Spleen (tissue), 11 donors: ENCODE measurements at regions not wholly inside any gene's neighbourhood (a gene's known extent, or its start where the extent isn't known, plus 50 kb on each side); places are given as distances from the start of the nearest gene placed in this dataset.

Experiments used
- DNase-seq: peaks from one replicate; pipeline ENCODE4 v3.0.0-alpha.2; 2020
- H3K27ac ChIP-seq, 8 donors: fragments of 200-600 bp; sonication (generic) in 7 of 8; 1 replicate in 4 of 8; 2 replicates in 4 of 8; pipeline versions ENCODE4 v1.5.0 to v1.8.0; 2016 to 2021; ENCODE audit warnings: inconsistent platforms in 4 of 8, mild to moderate bottlenecking in 4 of 8, moderate library complexity in 1 of 8
- H3K27me3 ChIP-seq, 7 donors: fragments of 200-600 bp; sonication (generic) in 6 of 7; replicated peaks in 1 of 7; 1 replicate in 4 of 7; 2 replicates in 3 of 7; pipeline versions ENCODE4 v1.5.0 to v1.8.0; 2016 to 2021; ENCODE audit warnings: inconsistent platforms in 3 of 7, mild to moderate bottlenecking in 1 of 7
- H3K36me3 ChIP-seq, 6 donors: fragments of 200-600 bp; sonication (generic) in 5 of 6; 1 replicate in 4 of 6; 2 replicates in 2 of 6; pipeline versions ENCODE4 v1.5.0 to v1.8.0; 2016 to 2021; ENCODE audit warnings: inconsistent platforms in 2 of 6
- H3K4me1 ChIP-seq, 6 donors: fragments of 200-600 bp; sonication (generic) in 5 of 6; 1 replicate in 3 of 6; 2 replicates in 3 of 6; pipeline versions ENCODE4 v1.5.0 to v1.8.0; 2016 to 2021; ENCODE audit warnings: inconsistent platforms in 3 of 6
- H3K4me3 ChIP-seq, 8 donors: fragments of 200-600 bp; sonication (generic) in 7 of 8; 1 replicate in 4 of 8; 2 replicates in 4 of 8; pipeline versions ENCODE4 v1.5.0 to v1.8.0; 2016 to 2021; ENCODE audit warnings: inconsistent platforms in 4 of 8, mild to moderate bottlenecking in 4 of 8, moderate library complexity in 2 of 8
- H3K9me3 ChIP-seq, 8 donors: fragments of 200-600 bp; sonication (generic) in 7 of 8; 1 replicate in 4 of 8; 2 replicates in 4 of 8; pipeline versions ENCODE4 v1.5.0 to v1.8.0; 2016 to 2021; ENCODE audit warnings: inconsistent platforms in 4 of 8
- POLR2A ChIP-seq, 3 donors: fragments of 450-650 bp; IDR thresholded peaks; one replicate each; pipeline ENCODE4 v1.5.1; 2017; ENCODE audit warnings: antibody characterized with exemption in 3 of 3, mild to moderate bottlenecking in 1 of 3
- POLR2AphosphoS5 ChIP-seq, 3 donors: sonication (generic); formaldehyde crosslinking; IDR thresholded peaks; one replicate each; pipeline ENCODE4 v1.5.1; 2017; ENCODE audit warnings: antibody characterized with exemption in 3 of 3
- WGBS, 5 donors: extraction: QIAGEN DNeasy Blood & Tissue Kit in 3 of 5; methylation state at CpG; one replicate each; pipeline versions ENCODE4 v1.1.5 to v1.1.7; 2013 to 2018; 5-methylcytosine and 5-hydroxymethylcytosine counted together
- intact Hi-C: fragments of 100-400 bp; cut with DNase I; formaldehyde crosslinking; loops from one replicate; pipeline ENCODE4 v1.15.0; 2023; ENCODE audit warnings: low total_unique reads
- TF ChIP-seq, protein P1 (sequence below), 11 experiments: fragments of 200-600 bp in 7 of 11; fragments of 450-650 bp in 4 of 11; sonication (generic) in 4 of 11; IDR thresholded peaks in 8 of 11; conservative IDR thresholded peaks in 3 of 11; 1 replicate in 7 of 11; 2 replicates in 4 of 11; pipeline versions ENCODE4 v1.4.0 to v1.8.0; 2016 to 2021; ENCODE audit warnings: antibody characterized with exemption in 11 of 11, inconsistent platforms in 4 of 11, mild to moderate bottlenecking in 1 of 11
- donor health status: healthy with polysubstance abuse.
- donor health status: DM: no; HTN: no; CAD: no; lungs with moderate emphysema.
- donor health status: DM: no; HTN: no; CAD: no.
- donor health status: Bipolar disorder and iron deficiency.
- donor health status: healthy.
- donor health status: DM: no; HTN: no; CAD: no.
- donor health status: DM: yes; HTN: yes; CAD: no.

DNA sequence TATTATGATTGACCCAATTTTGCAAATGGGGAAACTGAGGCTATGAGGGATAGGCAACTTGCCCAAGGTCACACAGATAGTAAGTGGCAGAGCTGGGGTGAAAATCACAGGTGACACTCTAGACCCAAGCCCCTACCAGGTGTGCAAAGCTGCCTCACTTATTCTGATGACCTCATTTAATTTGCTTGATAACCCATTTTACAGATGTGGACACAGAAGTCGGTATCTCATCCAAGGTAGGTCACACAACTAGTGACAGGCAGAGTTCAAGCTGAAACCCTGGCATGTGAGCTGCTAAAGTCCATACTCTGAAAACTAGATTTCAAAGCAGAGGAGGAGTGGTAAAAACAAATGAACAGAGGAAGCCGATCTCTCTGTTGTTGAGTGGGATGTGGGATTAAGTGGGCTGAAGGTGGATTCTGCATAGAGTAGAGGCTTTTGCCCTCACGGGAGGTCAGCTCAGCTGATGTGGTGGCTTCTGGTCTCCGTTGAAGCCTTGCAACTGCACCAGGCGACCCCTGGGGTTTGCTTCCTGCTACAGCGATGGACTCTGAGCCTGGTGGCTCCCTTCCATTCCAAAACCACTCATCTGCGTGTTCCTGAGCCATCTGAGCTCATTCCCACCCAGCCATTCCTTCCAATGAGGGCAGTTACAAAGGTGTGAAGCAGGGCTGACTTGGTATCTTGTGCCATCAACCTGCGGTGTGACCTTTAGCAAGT is 164.3 kb upstream of the FHL2 start:
- 76 to 95% (median 79%) methylated on average over 8 of the region's 8 CpGs for WGBS, 5 donors
- H3K36me3 ChIP-seq = no peaks in the 10 kb centered on the region
- intact Hi-C loops = no loop called here
- peaks cover 0 to 15% (median 0%) of the 10 kb centered on the region in 7 donors for H3K27me3 ChIP-seq
- no peak overlapping the region for H3K4me3 ChIP-seq
- DNase-seq = no peak
- TF ChIP-seq, protein P1, sequence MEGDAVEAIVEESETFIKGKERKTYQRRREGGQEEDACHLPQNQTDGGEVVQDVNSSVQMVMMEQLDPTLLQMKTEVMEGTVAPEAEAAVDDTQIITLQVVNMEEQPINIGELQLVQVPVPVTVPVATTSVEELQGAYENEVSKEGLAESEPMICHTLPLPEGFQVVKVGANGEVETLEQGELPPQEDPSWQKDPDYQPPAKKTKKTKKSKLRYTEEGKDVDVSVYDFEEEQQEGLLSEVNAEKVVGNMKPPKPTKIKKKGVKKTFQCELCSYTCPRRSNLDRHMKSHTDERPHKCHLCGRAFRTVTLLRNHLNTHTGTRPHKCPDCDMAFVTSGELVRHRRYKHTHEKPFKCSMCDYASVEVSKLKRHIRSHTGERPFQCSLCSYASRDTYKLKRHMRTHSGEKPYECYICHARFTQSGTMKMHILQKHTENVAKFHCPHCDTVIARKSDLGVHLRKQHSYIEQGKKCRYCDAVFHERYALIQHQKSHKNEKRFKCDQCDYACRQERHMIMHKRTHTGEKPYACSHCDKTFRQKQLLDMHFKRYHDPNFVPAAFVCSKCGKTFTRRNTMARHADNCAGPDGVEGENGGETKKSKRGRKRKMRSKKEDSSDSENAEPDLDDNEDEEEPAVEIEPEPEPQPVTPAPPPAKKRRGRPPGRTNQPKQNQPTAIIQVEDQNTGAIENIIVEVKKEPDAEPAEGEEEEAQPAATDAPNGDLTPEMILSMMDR (IDR thresholded peaks at IDR 0.05 in 8 of 11, conservative IDR thresholded peaks at IDR 0.05 in 3 of 11) = no peak
- TF ChIP-seq POLR2A (IDR thresholded peaks at IDR 0.05) (no peak), POLR2AphosphoS5 (IDR thresholded peaks at IDR 0.05) (no peak)
- H3K9me3 ChIP-seq = no peaks in the 10 kb centered on the region
- no peak overlapping the region for H3K27ac ChIP-seq
- no peaks in the 10 kb centered on the region for H3K4me1 ChIP-seq

DNA sequence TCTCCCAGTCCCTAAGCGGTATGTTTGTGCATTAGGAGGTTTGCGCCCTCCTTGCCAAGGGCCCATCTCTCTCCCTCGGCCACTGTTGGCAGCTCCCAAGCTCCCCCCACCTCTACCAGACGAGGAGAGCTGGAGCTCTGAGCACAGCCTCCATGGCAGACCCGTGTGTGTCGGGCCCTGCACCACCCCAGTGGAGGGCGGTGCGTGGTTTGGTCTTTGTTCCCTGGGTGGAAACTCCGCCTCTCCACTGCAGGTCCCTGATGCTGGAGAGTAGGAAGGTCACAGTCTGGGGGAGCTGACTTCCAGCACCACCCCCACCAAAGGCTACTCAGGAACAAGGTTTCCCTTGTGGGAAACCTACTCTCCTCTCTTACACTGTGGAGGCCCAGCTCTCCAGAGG is 162.6 kb upstream of the FHL2 start:
- no peaks in the 10 kb centered on the region for H3K36me3 ChIP-seq
- DNase-seq = no peak

DNA sequence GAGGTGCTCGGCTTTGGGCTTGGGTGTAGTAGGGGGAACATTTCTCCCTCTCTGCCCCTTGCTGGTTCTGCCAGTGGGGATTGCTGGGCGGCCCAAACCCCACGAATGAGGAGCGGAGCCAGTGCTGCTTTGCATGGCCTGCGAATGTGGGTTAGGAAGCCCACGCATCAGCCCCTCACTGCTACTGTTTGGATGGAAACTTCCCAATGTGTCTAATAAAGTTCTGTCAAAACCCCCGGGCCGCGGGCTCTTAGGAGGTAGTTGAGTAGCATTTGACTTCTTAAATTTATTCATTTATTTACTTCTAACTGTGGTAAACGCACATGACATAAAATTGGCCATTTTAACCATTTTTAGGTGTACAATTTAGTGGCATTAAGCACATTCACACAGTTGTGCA is 161.3 kb upstream of the FHL2 start:
- intact Hi-C loops = no loop called here

More for the DNA sequence above, 162.6 kb upstream of the FHL2 start:
- intact Hi-C loops = no loop called here
- peaks cover 0 to 30% (median 0%) of the 10 kb centered on the region in 7 donors for H3K27me3 ChIP-seq
- no peak for TF ChIP-seq POLR2AphosphoS5 (IDR thresholded peaks at IDR 0.05)
- H3K4me3 ChIP-seq = no peak overlapping the region
- peak overlapping the region in 2 of 8 donors; percentile 7 to 30 for H3K27ac ChIP-seq
- H3K4me1 ChIP-seq = peaks cover 0 to 16% (median 9%) of the 10 kb centered on the region in 6 donors
- WGBS, 5 donors = 83 to 91% (median 87%) methylated on average over 9 of the region's 9 CpGs
- no peaks in the 10 kb centered on the region for H3K9me3 ChIP-seq

DNA sequence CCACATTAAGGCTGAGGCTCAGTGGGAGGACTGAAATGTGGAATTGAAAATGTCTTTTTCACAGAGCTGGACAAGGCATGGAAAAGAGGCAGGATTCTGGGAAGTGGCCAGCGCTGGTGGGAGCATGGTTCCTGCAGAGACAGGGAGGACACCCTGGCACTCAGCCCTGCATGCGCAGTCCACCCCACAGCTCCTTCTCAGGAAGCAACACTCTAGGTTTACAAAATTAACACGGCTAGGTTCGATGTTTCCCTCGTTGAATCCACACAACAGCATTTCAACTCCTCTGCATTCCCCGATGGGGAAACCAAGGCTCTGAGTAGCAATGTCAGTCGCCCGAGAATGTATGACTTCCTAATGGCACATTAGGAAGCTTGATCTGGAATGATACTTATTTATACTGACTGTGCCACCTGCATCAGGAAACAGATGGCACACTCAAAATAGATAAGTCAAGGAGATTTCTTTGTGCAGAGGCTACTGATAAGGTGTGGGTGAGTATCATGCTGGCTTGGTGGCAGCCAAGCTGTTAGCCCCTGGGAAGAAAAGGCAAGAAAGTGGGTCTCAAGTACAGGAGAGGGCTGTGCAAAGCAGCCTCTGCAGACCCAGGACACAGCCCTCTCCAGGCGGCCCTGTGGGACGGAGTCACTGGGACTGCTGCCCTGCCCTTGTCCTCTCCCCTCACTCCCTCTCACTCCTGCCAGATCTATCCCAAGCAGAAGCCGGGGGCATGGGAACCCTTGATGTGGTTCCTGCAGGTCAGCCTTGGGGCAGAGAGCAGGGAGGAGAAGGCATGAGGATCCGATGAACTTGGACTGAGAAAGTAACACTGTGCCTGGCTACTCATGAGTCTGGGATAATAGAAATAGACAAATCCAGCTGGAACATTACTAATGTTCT is 158.4 kb upstream of the FHL2 start:
- no peak overlapping the region for H3K4me3 ChIP-seq
- H3K27ac ChIP-seq = peak overlapping the region in 6 of 8 donors; percentile 14 to 55 (median 46)
- TF ChIP-seq POLR2A (IDR thresholded peaks at IDR 0.05) = no peak
- TF ChIP-seq POLR2AphosphoS5 (IDR thresholded peaks at IDR 0.05) = peak; percentile 50 to 69 (median 67)
- intact Hi-C loops = no loop called here
- no peaks in the 10 kb centered on the region for H3K36me3 ChIP-seq
- DNase-seq = no peak
- H3K9me3 ChIP-seq = no peaks in the 10 kb centered on the region
- 16 to 23% (median 22%) methylated on average over 12 of the region's 12 CpGs for WGBS, 5 donors
- peaks cover 0 to 19% (median 10%) of the 10 kb centered on the region in 6 donors for H3K4me1 ChIP-seq
- peaks cover 0 to 40% (median 0%) of the 10 kb centered on the region in 7 donors for H3K27me3 ChIP-seq

More for the DNA sequence above, 161.3 kb upstream of the FHL2 start:
- DNase-seq = no peak
- WGBS, 5 donors = 76 to 96% (median 84%) methylated on average over 10 of the region's 10 CpGs
- Histone ChIP-seq H3K27ac (peak overlapping the region in 4 of 8 donors; percentile 14 to 50 (median 23)), H3K36me3 (no peaks in the 10 kb centered on the region), H3K4me3 (no peak overlapping the region), H3K9me3 (no peaks in the 10 kb centered on the region), H3K4me1 (peaks cover 0 to 19% (median 10%) of the 10 kb centered on the region in 6 donors), H3K27me3 (peaks cover 0 to 34% (median 0%) of the 10 kb centered on the region in 7 donors)
- TF ChIP-seq, protein P1 (IDR thresholded peaks at IDR 0.05 in 8 of 11, conservative IDR thresholded peaks at IDR 0.05 in 3 of 11) = no peak
- TF ChIP-seq POLR2AphosphoS5 (IDR thresholded peaks at IDR 0.05) (no peak), POLR2A (IDR thresholded peaks at IDR 0.05) (no peak)
